ENCODE measurements at regions not wholly inside any gene's neighbourhood (a gene's known extent, or its start where the extent isn't known, plus 50 kb on each side); places are given as distances from the start of the nearest gene placed in this dataset.

GRCh38 chr15:91668370-91668769 lies 185.1 kb upstream of the SLCO3A1 start:
- no peak for TF ChIP-seq CTCF (IDR thresholded peaks at IDR 0.05)
- TF ChIP-seq POLR2A (IDR thresholded peaks at IDR 0.05), result no peak
